GM18505 (cell line): ENCODE measurements at regions not wholly inside any gene's neighbourhood (a gene's known extent, or its start where the extent isn't known, plus 50 kb on each side); places are given as distances from the start of the nearest gene placed in this dataset.
A peak's percentile ranks its signal among the peaks of the same experiment; 100 is the strongest.

Source experiments
- ATAC-seq: cut with Tn5 transposase; IDR thresholded peaks from one replicate; pipeline ENCODE4 v1.9.1; 2021; ENCODE audit not compliant: unreplicated experiment
- POLR2A ChIP-seq: IDR thresholded peaks from 4 replicates; pipeline ENCODE4 v1.6.1; 2011; ENCODE audit warnings: borderline replicate concordance; ENCODE audit not compliant: insufficient read depth, insufficient read length; ENCODE audit errors: extremely low read depth

- peak; percentile 96 for ATAC-seq
Observed at GRCh38 chr3:189041482-189042090, 130.2 kb upstream of the TPRG1 start.

GRCh38 chr3:189042832-189043231, 128.9 kb upstream of the TPRG1 start:
- ATAC-seq, result no peak
- TF ChIP-seq POLR2A, result no peak

More at GRCh38 chr3:189041482-189042090, 130.2 kb upstream of the TPRG1 start:
- no peak for TF ChIP-seq POLR2A

- ATAC-seq, result no peak
- no peak for TF ChIP-seq POLR2A
Observed at GRCh38 chr3:189049458-189050236, 122.1 kb upstream of the TPRG1 start.

- no peak for TF ChIP-seq POLR2A
- no peak for ATAC-seq
Observed at GRCh38 chr3:189053322-189053721, 118.4 kb upstream of the TPRG1 start.

- ATAC-seq, result no peak
- TF ChIP-seq POLR2A, result no peak
Observed at GRCh38 chr3:189056646-189057335, 115.0 kb upstream of the TPRG1 start.

- no peak for TF ChIP-seq POLR2A
- ATAC-seq, result no peak
Observed at GRCh38 chr3:189057369-189057768, 114.4 kb upstream of the TPRG1 start.

- ATAC-seq, result no peak
- TF ChIP-seq POLR2A, result no peak
Observed at GRCh38 chr3:189058071-189058470, 113.7 kb upstream of the TPRG1 start.

- TF ChIP-seq POLR2A, result no peak
- ATAC-seq, result no peak
Observed at GRCh38 chr3:189070965-189071364, 100.8 kb upstream of the TPRG1 start.

- ATAC-seq, result no peak
- TF ChIP-seq POLR2A, result no peak
Observed at GRCh38 chr3:189071446-189071845, 100.3 kb upstream of the TPRG1 start.

- no peak for ATAC-seq
- TF ChIP-seq POLR2A, result no peak
Observed at GRCh38 chr3:189076449-189076848, 95.3 kb upstream of the TPRG1 start.

GRCh38 chr3:189080745-189081144, 91.0 kb upstream of the TPRG1 start:
- ATAC-seq, result no peak
- no peak for TF ChIP-seq POLR2A

- no peak for ATAC-seq
Observed at GRCh38 chr3:189082666-189083427, 88.9 kb upstream of the TPRG1 start.

GRCh38 chr3:189084620-189085019, 87.2 kb upstream of the TPRG1 start:
- no peak for TF ChIP-seq POLR2A
- no peak for ATAC-seq

More at GRCh38 chr3:189082666-189083427, 88.9 kb upstream of the TPRG1 start:
- TF ChIP-seq POLR2A, result no peak

GRCh38 chr3:189092547-189092946, 79.2 kb upstream of the TPRG1 start:
- TF ChIP-seq POLR2A, result no peak
- ATAC-seq, result no peak

- ATAC-seq, result no peak
- TF ChIP-seq POLR2A, result no peak
Observed at GRCh38 chr3:189094539-189094938, 77.2 kb upstream of the TPRG1 start.
